LNCaP clone FGC (cell line): ENCODE measurements at regions not wholly inside any gene's neighbourhood (a gene's known extent, or its start where the extent isn't known, plus 50 kb on each side); places are given as distances from the start of the nearest gene placed in this dataset.

ENCODE experiments used
- DNase-seq: peaks from one replicate; pipeline ENCODE4 v3.0.0-alpha.2; 2011; ENCODE audit warnings: low read depth
- H3K4me3 ChIP-seq: 2 replicates; pipeline ENCODE4 v1.5.1; 2011; ENCODE audit warnings: mild to moderate bottlenecking, low read depth, low read length, control low read depth
- CTCF ChIP-seq: IDR thresholded peaks from 2 replicates; pipeline ENCODE4 v1.5.1; 2012; ENCODE audit warnings: mild to moderate bottlenecking; ENCODE audit not compliant: control insufficient read depth, insufficient read depth; ENCODE audit errors: extremely low read depth

GRCh38 chr10:35808344-35808743 lies 166.2 kb upstream of the FZD8 start:
- H3K4me3 ChIP-seq: no peak overlapping the region
- no peak for DNase-seq
- no peak for TF ChIP-seq CTCF

GRCh38 chr10:35803046-35803445 lies 160.9 kb upstream of the FZD8 start:
- DNase-seq: no peak
- H3K4me3 ChIP-seq: no peak overlapping the region
- no peak for TF ChIP-seq CTCF

GRCh38 chr10:35797187-35797586 lies 155.1 kb upstream of the FZD8 start:
- H3K4me3 ChIP-seq: no peak overlapping the region
- DNase-seq: no peak
- TF ChIP-seq CTCF: no peak

- no peak overlapping the region for H3K4me3 ChIP-seq
- DNase-seq: peak; percentile 13
- TF ChIP-seq CTCF: no peak
These were observed 153.2 kb upstream of the FZD8 start for GRCh38 chr10:35795131-35795824.

- H3K4me3 ChIP-seq: no peak overlapping the region
- no peak for DNase-seq
- TF ChIP-seq CTCF: no peak
These were observed 152.6 kb upstream of the FZD8 start for GRCh38 chr10:35794703-35795102.

- H3K4me3 ChIP-seq: no peak overlapping the region
- TF ChIP-seq CTCF: no peak
- no peak for DNase-seq
These were observed 150.2 kb upstream of the FZD8 start for GRCh38 chr10:35792291-35792690.

- TF ChIP-seq CTCF: no peak
- no peak for DNase-seq
- no peak overlapping the region for H3K4me3 ChIP-seq
These were observed 147.9 kb upstream of the FZD8 start for GRCh38 chr10:35789996-35790395.
